ENCODE measurements at regions not wholly inside any gene's neighbourhood (a gene's known extent, or its start where the extent isn't known, plus 50 kb on each side); places are given as distances from the start of the nearest gene placed in this dataset.

GRCh38 chr9:87381050-87381711 lies 116.5 kb upstream of the DAPK1 start:
- Mint-ChIP-seq H3K27ac (no peak overlapping the region), H3K36me3 (ENCODE audit: low read depth) (no peaks in the 10 kb centered on the region; the same call in 2 of the 3 replicates), H3K4me3 (no peak overlapping the region), H3K27me3 (ENCODE audit: insufficient read depth, low read depth, poor library complexity) (peaks cover 7% of the 10 kb centered on the region), H3K9me3 (no peaks in the 10 kb centered on the region), H3K4me1 (peaks cover 18% of the 10 kb centered on the region)
- Histone ChIP-seq H3K79me2 (replicated peaks; ENCODE audit: insufficient read depth) (no peaks in the 10 kb centered on the region), H3F3A (replicated peaks; ENCODE audit: low read depth) (0 out of 2 replicates have a peak, but pooled peaks cover 4% of the 10 kb centered on the region), H3K27ac (ENCODE audit: low read depth) (peak overlapping the region; percentile 48), H3K4me2 (peak overlapping the region; percentile 59), H3K4me1 (ENCODE audit: insufficient read depth) (peaks cover 28% of the 10 kb centered on the region), H2AFZ (no peak overlapping the region), H3K4me3 (no peak overlapping the region), H3K27me3 (ENCODE audit: insufficient read depth) (no peaks in the 10 kb centered on the region), H3K9me2 (ENCODE audit: insufficient read depth) (peaks cover 3% of the 10 kb centered on the region; the same call in 1 of the 2 replicates), H3K36me3 (ENCODE audit: insufficient read depth) (no peaks in the 10 kb centered on the region), H4K20me1 (replicated peaks; ENCODE audit: insufficient read depth) (no peaks in the 10 kb centered on the region)
- TF ChIP-seq, protein P1, sequence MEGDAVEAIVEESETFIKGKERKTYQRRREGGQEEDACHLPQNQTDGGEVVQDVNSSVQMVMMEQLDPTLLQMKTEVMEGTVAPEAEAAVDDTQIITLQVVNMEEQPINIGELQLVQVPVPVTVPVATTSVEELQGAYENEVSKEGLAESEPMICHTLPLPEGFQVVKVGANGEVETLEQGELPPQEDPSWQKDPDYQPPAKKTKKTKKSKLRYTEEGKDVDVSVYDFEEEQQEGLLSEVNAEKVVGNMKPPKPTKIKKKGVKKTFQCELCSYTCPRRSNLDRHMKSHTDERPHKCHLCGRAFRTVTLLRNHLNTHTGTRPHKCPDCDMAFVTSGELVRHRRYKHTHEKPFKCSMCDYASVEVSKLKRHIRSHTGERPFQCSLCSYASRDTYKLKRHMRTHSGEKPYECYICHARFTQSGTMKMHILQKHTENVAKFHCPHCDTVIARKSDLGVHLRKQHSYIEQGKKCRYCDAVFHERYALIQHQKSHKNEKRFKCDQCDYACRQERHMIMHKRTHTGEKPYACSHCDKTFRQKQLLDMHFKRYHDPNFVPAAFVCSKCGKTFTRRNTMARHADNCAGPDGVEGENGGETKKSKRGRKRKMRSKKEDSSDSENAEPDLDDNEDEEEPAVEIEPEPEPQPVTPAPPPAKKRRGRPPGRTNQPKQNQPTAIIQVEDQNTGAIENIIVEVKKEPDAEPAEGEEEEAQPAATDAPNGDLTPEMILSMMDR (conservative IDR thresholded peaks at IDR 0.05; ENCODE audit: low read depth in 2 of 2), result no peak
- TF ChIP-seq ETS1 (IDR thresholded peaks at IDR 0.05) (no peak), EZH2 (IDR thresholded peaks at IDR 0.05; ENCODE audit: low read depth, unreplicated experiment) (no peak), REST (IDR thresholded peaks at IDR 0.05; ENCODE audit: unreplicated experiment) (no peak), ZNF331 (CRISPR knock-in tag; IDR thresholded peaks at IDR 0.05; ENCODE audit: low read depth) (no peak), POLR2AphosphoS5 (IDR thresholded peaks at IDR 0.05; ENCODE audit: low read depth) (no peak), NANOG (IDR thresholded peaks at IDR 0.05; ENCODE audit: borderline replicate concordance) (no peak), CREB1 (CRISPR knock-in tag; IDR thresholded peaks at IDR 0.05; ENCODE audit: low read depth) (no peak), EZH2phosphoT487 (IDR thresholded peaks at IDR 0.05; ENCODE audit: unreplicated experiment) (no peak), ZNF114 (CRISPR knock-in tag; IDR thresholded peaks at IDR 0.05) (no peak), STAT1 (IDR thresholded peaks at IDR 0.05; ENCODE audit: unreplicated experiment) (no peak), ZNF462 (CRISPR knock-in tag; IDR thresholded peaks at IDR 0.05) (no peak), JUNB (IDR thresholded peaks at IDR 0.05; ENCODE audit: unreplicated experiment) (no peak)
- no peak; the same call in 2 of the 3 replicates for ATAC-seq
- DNase-seq (ENCODE audit: low spot score), result no peak
